A673 (cell line): ENCODE measurements at regions not wholly inside any gene's neighbourhood (a gene's known extent, or its start where the extent isn't known, plus 50 kb on each side); places are given as distances from the start of the nearest gene placed in this dataset.

Source experiments
- EZH2 ChIP-seq: fragments of 200-600 bp; sonication (generic); IDR thresholded peaks from 2 replicates; pipeline ENCODE4 v1.6.1; 2017; ENCODE audit warnings: borderline replicate concordance, low read depth, mild to moderate bottlenecking, mixed read lengths, antibody characterized with exemption, low read length; ENCODE audit not compliant: poor library complexity, severe bottlenecking
- TF ChIP-seq, protein P1 (sequence below): fragments of 300-800, 200-600 bp; sonication (generic); conservative IDR thresholded peaks from 2 replicates; pipeline ENCODE4 v1.5.1; 2017; ENCODE audit warnings: low read depth, mild to moderate bottlenecking, antibody characterized with exemption, low read length, moderate library complexity, mixed read lengths

DNA sequence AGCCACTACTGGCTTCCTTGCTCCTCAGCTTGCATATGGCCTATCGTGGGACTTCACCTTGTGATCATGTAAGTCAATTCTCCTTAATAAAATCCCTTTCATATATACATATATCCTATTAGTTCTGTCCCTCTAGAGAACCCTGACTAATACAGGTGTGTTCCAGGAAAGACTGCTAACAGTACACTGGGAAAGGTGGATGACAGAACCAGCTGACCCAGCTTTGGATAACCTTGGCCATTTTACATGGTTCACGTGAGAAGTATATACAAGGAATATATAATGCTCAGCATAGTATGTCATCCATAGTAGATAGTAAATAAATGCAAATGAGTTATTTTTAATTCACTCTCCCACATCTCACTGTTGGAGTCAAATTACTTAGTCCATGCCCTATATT lies 1003.5 kb downstream of the SORCS3 start:
- TF ChIP-seq, protein P1, sequence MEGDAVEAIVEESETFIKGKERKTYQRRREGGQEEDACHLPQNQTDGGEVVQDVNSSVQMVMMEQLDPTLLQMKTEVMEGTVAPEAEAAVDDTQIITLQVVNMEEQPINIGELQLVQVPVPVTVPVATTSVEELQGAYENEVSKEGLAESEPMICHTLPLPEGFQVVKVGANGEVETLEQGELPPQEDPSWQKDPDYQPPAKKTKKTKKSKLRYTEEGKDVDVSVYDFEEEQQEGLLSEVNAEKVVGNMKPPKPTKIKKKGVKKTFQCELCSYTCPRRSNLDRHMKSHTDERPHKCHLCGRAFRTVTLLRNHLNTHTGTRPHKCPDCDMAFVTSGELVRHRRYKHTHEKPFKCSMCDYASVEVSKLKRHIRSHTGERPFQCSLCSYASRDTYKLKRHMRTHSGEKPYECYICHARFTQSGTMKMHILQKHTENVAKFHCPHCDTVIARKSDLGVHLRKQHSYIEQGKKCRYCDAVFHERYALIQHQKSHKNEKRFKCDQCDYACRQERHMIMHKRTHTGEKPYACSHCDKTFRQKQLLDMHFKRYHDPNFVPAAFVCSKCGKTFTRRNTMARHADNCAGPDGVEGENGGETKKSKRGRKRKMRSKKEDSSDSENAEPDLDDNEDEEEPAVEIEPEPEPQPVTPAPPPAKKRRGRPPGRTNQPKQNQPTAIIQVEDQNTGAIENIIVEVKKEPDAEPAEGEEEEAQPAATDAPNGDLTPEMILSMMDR, result no peak
- no peak for TF ChIP-seq EZH2
